ENCODE measurements at regions not wholly inside any gene's neighbourhood (a gene's known extent, or its start where the extent isn't known, plus 50 kb on each side); places are given as distances from the start of the nearest gene placed in this dataset.

DNA sequence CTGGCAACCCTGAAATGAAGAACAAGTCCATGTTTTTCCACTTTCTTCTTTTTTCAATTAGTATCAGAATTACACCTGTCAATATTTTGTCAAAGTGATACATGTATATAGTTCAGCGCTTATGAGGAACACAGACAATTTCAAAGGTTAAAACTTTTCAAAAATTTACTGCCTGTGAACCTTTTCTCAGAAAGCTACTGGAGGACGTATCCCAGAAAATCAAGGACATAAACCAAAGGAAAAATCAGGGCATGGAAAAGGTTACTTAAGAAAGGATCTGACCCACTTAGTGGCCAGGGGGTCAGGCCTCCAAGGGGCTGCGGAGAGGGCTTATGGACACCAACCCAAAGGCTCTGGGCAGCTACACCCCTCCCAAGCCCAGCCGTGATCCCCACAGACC is 81.1 kb upstream of the ACTRT2 start:
- TF ChIP-seq, protein P1, sequence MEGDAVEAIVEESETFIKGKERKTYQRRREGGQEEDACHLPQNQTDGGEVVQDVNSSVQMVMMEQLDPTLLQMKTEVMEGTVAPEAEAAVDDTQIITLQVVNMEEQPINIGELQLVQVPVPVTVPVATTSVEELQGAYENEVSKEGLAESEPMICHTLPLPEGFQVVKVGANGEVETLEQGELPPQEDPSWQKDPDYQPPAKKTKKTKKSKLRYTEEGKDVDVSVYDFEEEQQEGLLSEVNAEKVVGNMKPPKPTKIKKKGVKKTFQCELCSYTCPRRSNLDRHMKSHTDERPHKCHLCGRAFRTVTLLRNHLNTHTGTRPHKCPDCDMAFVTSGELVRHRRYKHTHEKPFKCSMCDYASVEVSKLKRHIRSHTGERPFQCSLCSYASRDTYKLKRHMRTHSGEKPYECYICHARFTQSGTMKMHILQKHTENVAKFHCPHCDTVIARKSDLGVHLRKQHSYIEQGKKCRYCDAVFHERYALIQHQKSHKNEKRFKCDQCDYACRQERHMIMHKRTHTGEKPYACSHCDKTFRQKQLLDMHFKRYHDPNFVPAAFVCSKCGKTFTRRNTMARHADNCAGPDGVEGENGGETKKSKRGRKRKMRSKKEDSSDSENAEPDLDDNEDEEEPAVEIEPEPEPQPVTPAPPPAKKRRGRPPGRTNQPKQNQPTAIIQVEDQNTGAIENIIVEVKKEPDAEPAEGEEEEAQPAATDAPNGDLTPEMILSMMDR (IDR thresholded peaks at IDR 0.05; ENCODE audit: low read depth, low read length): no peak
- TF ChIP-seq MYC (IDR thresholded peaks at IDR 0.05; ENCODE audit: low read depth, low read length): no peak
- no peak for TF ChIP-seq POLR2A (IDR thresholded peaks at IDR 0.05; ENCODE audit: extremely low read depth, insufficient read length)
- TF ChIP-seq, protein P2, sequence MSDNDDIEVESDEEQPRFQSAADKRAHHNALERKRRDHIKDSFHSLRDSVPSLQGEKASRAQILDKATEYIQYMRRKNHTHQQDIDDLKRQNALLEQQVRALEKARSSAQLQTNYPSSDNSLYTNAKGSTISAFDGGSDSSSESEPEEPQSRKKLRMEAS (IDR thresholded peaks at IDR 0.05; ENCODE audit: low read depth, low read length): no peak
